Calu3 (cell line): ENCODE measurements at regions not wholly inside any gene's neighbourhood (a gene's known extent, or its start where the extent isn't known, plus 50 kb on each side); places are given as distances from the start of the nearest gene placed in this dataset.

ENCODE experiments used
- BruUV-seq: library from RNA; stranded (reverse); fragments of 400-500 nt; replicated peaks from 2 replicates; lab custom pipeline; 2021; lab: Mats Ljungman, UMichigan
- CTCF ChIA-PET: fragments of 300-600 bp; sonication (Branson Sonifier 250); formaldehyde crosslinking; loops from one replicate; lab custom pipeline; 2022; ENCODE audit warnings: antibody characterized with exemption; lab: Charles Lee
- DNase-seq: peaks from one replicate; pipeline ENCODE4 v3.0.0; 2022
- H3K27ac Mint-ChIP-seq: one replicate; pipeline ENCODE4 v1.8.0; 2022; ENCODE audit warnings: mixed read lengths; ENCODE audit not compliant: unreplicated experiment
- H3K27me3 Mint-ChIP-seq: one replicate; pipeline ENCODE4 v1.8.0; 2022; ENCODE audit warnings: mixed read lengths; ENCODE audit not compliant: unreplicated experiment
- H3K36me3 Mint-ChIP-seq: one replicate; pipeline ENCODE4 v1.8.0; 2022; ENCODE audit warnings: mild to moderate bottlenecking, moderate library complexity, mixed read lengths; ENCODE audit not compliant: insufficient read depth, unreplicated experiment
- H3K4me1 Mint-ChIP-seq: one replicate; pipeline ENCODE4 v1.8.0; 2022; ENCODE audit warnings: mild to moderate bottlenecking, low read depth, mixed read lengths; ENCODE audit not compliant: unreplicated experiment
- H3K4me3 Mint-ChIP-seq: one replicate; pipeline ENCODE4 v1.8.0; 2022; ENCODE audit warnings: mild to moderate bottlenecking, low read depth, moderate library complexity, mixed read lengths; ENCODE audit not compliant: unreplicated experiment
- H3K9me3 Mint-ChIP-seq: one replicate; pipeline ENCODE4 v1.8.0; 2022; ENCODE audit warnings: low read depth, mixed read lengths; ENCODE audit not compliant: unreplicated experiment
- CTCF ChIP-seq: fragments of 200-600 bp; IDR thresholded peaks from one replicate; pipeline ENCODE4 v1.8.0; 2022; ENCODE audit warnings: antibody characterized with exemption; ENCODE audit not compliant: unreplicated experiment
- intact Hi-C: fragments of 100-400 bp; cut with micrococcal nuclease; formaldehyde crosslinking; loops from one replicate; pipeline ENCODE4 v1.10.0; 2022; ENCODE audit not compliant: unreplicated experiment

DNA sequence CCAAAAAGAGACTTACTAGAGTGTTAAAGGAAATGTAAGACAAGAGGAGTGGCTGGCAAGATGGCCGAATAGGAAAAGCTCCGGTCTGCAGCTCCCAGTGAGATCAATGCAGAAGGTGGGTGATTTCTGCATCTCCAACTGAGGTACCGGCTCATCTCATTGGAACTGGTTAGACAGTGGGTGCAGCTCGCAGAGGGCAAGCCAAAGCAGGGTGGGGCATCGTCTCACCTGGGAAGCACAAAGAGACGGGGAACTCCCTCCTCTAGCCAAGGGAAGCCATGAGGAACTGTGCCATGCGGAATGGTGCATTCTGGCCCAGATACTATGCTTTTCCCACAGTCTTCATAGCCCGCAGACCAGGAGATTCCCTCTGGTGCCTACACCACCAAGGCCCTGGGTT lies 308.7 kb downstream of the AGTPBP1 start:
- Mint-ChIP-seq H3K36me3 (no peaks in the 10 kb centered on the region), H3K4me3 (no peak overlapping the region), H3K9me3 (peaks cover 2% of the 10 kb centered on the region), H3K27ac (no peak overlapping the region), H3K4me1 (peaks cover 32% of the 10 kb centered on the region), H3K27me3 (peaks cover 42% of the 10 kb centered on the region)
- DNase-seq = no peak
- no TSS peak for BruUV-seq
- TF ChIP-seq CTCF = no peak
- intact Hi-C loops = loop anchor here (5.0 kb wide), 1 partner anchor 179 kb away; no protein-coding TSS in a partner anchor
- CTCF ChIA-PET = no interaction called here

DNA sequence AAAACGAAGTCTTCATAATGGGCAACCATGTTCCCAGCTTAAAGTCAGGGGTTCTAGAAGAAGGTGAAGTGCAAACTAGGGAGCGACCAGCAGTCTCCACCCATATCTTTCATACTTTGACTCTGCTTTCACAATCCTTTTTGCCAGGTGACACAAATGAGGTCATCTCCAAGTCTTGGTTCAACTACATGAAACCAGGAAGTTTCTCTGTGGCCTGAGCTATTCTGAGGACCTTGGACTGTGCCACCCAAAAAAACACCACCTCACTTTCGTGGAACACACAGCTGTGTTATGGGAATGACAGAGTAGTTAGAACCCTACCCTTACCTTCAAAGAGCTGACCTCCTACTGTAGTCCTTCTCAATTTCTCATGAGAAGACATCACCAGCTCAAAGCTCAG lies 309.2 kb downstream of the AGTPBP1 start:
- no peak for TF ChIP-seq CTCF
- Mint-ChIP-seq H3K36me3 (no peaks in the 10 kb centered on the region), H3K4me1 (peaks cover 32% of the 10 kb centered on the region), H3K9me3 (peaks cover 2% of the 10 kb centered on the region), H3K4me3 (no peak overlapping the region), H3K27ac (no peak overlapping the region), H3K27me3 (peaks cover 40% of the 10 kb centered on the region)
- CTCF ChIA-PET = no interaction called here
- no TSS peak for BruUV-seq
- intact Hi-C loops = loop anchor here (5.0 kb wide), 1 partner anchor 180 kb away; no protein-coding TSS in a partner anchor
- no peak for DNase-seq

DNA sequence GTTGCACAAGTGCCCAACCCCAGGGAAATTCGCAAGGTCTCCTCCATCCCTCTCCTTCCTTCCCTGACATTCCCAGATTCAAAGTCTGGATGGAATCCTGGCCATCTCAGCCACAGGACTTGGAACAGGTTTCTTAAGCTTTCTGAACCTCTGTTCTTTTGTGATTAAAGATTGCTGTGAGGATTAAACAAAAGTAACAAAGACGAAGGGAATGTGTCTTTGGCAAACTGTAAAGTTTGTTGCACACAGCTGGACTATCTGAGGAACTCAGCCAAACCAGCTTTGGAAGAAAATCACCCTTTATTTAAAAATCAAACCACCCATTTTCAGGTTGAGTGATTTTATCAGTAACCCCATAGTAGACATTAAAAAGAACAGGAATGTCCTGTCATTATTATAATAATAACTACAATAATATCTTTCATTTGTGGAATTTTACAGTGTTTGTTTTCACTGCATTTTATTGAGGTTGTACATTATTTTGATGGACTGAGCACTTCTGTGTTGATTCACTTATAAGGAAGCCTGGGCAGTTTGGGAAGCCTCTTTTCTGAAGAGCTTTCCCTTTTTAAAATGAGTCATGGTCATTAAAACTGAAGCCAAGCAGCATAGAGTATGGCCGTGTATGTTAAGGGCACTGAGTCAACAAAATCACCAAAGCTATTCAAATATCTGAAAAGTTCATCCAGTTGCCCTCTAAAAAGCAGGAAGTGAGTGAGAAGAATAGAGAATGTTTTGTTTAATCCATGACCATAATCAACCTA lies 310.2 kb downstream of the AGTPBP1 start:
- no peak overlapping the region for H3K27ac Mint-ChIP-seq
- peaks cover 29% of the 10 kb centered on the region for H3K27me3 Mint-ChIP-seq
- peaks cover 2% of the 10 kb centered on the region for H3K9me3 Mint-ChIP-seq
- H3K36me3 Mint-ChIP-seq = no peaks in the 10 kb centered on the region
- TF ChIP-seq CTCF = no peak
- DNase-seq = no peak
- H3K4me1 Mint-ChIP-seq = peaks cover 32% of the 10 kb centered on the region
- BruUV-seq = no TSS peak
- no peak overlapping the region for H3K4me3 Mint-ChIP-seq
- CTCF ChIA-PET = interaction anchor here (0.6 to 1.2 kb wide), 2 partner anchors 179 to 393 kb away, joined by 4 to 5 read pairs; no protein-coding TSS in a partner anchor
- intact Hi-C loops = loop anchor here (5.0 kb wide), 1 partner anchor 181 kb away; no protein-coding TSS in a partner anchor

GRCh38 chr9:85430659-85431338 lies 311.0 kb downstream of the AGTPBP1 start:
- BruUV-seq = no TSS peak
- Mint-ChIP-seq H3K27me3 (peaks cover 22% of the 10 kb centered on the region), H3K4me1 (peaks cover 32% of the 10 kb centered on the region), H3K27ac (no peak overlapping the region), H3K4me3 (no peak overlapping the region), H3K36me3 (no peaks in the 10 kb centered on the region), H3K9me3 (peaks cover 2% of the 10 kb centered on the region)
- CTCF ChIA-PET = no interaction called here
- no peak for DNase-seq
- intact Hi-C loops = loop anchor here (5.0 kb wide), 1 partner anchor 182 kb away; no protein-coding TSS in a partner anchor
- no peak for TF ChIP-seq CTCF
